ENCODE measurements at regions not wholly inside any gene's neighbourhood (a gene's known extent, or its start where the extent isn't known, plus 50 kb on each side); places are given as distances from the start of the nearest gene placed in this dataset.

DNA sequence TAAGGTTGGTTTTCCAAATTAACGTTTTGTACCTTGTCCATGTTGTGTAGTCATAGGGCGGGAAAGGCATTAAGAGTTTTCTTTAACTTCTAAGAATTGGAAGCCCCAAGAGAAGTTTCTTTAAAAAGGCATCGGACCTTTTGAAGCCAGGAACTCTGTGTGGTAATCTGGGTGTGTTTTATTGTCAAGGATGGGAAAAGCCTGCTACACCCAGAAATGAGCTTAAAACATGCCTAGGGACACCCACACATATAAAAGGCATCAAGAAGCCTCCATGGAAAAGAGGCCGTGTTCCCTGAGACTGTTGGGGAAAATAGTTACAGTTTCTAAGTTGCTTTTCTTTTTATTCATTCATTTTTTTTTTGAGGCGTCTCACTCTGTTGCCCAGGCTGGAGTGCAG is 81.0 kb upstream of the PTHLH start:
- FAIRE-seq (no peak), DNase-seq (ENCODE audit: low read depth, low spot score) (no peak)
- Histone ChIP-seq H3K4me2 (ENCODE audit: insufficient read depth, low read length) (no peak overlapping the region), H3K9me1 (replicated peaks; ENCODE audit: control insufficient read depth, extremely low read depth, insufficient read depth, low read length) (no peaks in the 10 kb centered on the region), H4K20me1 (replicated peaks; ENCODE audit: control insufficient read depth, extremely low read depth, insufficient read depth, low read length) (no peaks in the 10 kb centered on the region), H3K9ac (replicated peaks; ENCODE audit: extremely low read depth, insufficient read depth, low read length) (no peak overlapping the region), H3K79me2 (ENCODE audit: control insufficient read depth, insufficient read depth, low read length) (no peaks in the 10 kb centered on the region), H2AFZ (ENCODE audit: low read depth, low read length) (no peak overlapping the region), H3K27ac (ENCODE audit: insufficient read depth, low read depth, low read length) (no peak overlapping the region), H3K9me3 (replicated peaks; ENCODE audit: control insufficient read depth, insufficient read depth, low read length) (no peaks in the 10 kb centered on the region), H3K36me3 (ENCODE audit: control insufficient read depth in 2 of 2, extremely low read depth in 1 of 2, insufficient read depth in 2 of 2, low read length in 2 of 2) (no peaks in the 10 kb centered on the region), H3K4me3 (replicated peaks in 1 of 3; ENCODE audit: insufficient read depth in 1 of 3, low read depth in 1 of 3, low read length in 3 of 3) (no peak overlapping the region), H3K27me3 (ENCODE audit: control insufficient read depth in 2 of 2, insufficient read depth in 2 of 2, low read length in 2 of 2) (no peaks in the 10 kb centered on the region), H3K4me1 (ENCODE audit: control insufficient read depth, extremely low read depth, insufficient read depth, low read length) (no peaks in the 10 kb centered on the region)
- TF ChIP-seq, protein P1, sequence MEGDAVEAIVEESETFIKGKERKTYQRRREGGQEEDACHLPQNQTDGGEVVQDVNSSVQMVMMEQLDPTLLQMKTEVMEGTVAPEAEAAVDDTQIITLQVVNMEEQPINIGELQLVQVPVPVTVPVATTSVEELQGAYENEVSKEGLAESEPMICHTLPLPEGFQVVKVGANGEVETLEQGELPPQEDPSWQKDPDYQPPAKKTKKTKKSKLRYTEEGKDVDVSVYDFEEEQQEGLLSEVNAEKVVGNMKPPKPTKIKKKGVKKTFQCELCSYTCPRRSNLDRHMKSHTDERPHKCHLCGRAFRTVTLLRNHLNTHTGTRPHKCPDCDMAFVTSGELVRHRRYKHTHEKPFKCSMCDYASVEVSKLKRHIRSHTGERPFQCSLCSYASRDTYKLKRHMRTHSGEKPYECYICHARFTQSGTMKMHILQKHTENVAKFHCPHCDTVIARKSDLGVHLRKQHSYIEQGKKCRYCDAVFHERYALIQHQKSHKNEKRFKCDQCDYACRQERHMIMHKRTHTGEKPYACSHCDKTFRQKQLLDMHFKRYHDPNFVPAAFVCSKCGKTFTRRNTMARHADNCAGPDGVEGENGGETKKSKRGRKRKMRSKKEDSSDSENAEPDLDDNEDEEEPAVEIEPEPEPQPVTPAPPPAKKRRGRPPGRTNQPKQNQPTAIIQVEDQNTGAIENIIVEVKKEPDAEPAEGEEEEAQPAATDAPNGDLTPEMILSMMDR (IDR thresholded peaks at IDR 0.05; ENCODE audit: extremely low read depth in 1 of 2, insufficient read depth in 1 of 2, low read depth in 1 of 2, low read length in 2 of 2), result no peak
- TF ChIP-seq MYC (IDR thresholded peaks at IDR 0.05; ENCODE audit: low read depth, low read length) (no peak), FOS (IDR thresholded peaks at IDR 0.05; ENCODE audit: borderline replicate concordance, insufficient read depth, low read length) (no peak), POLR2AphosphoS5 (IDR thresholded peaks at IDR 0.05; ENCODE audit: insufficient read depth, low read depth, low read length) (no peak), GATA2 (IDR thresholded peaks at IDR 0.05; ENCODE audit: insufficient read depth, insufficient read length, low read depth, low read length) (no peak), JUN (IDR thresholded peaks at IDR 0.05; ENCODE audit: borderline replicate concordance, insufficient read depth, insufficient read length, low read depth) (no peak), POLR2A (IDR thresholded peaks at IDR 0.05; ENCODE audit: low read depth, low read length) (no peak), EZH2 (IDR thresholded peaks at IDR 0.05; ENCODE audit: borderline replicate concordance, low read depth, low read length, severe bottlenecking) (no peak)
- TF ChIP-seq, protein P2, sequence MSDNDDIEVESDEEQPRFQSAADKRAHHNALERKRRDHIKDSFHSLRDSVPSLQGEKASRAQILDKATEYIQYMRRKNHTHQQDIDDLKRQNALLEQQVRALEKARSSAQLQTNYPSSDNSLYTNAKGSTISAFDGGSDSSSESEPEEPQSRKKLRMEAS (IDR thresholded peaks at IDR 0.05; ENCODE audit: insufficient read depth, insufficient read length), result no peak
- intact Hi-C loops (cut with micrococcal nuclease), result no loop called here
- POLR2A ChIA-PET, result no interaction called here
- CTCF ChIA-PET, result no interaction called here
- dilution Hi-C loops (cut with MboI; ENCODE audit: extremely low pct_ligation_motif_present, low sequenced_read_pairs), result no loop called here
- BruUV-seq (replicated peaks), result no TSS peak
